Upper lobe of left lung (tissue), 4 donors: ENCODE measurements at regions not wholly inside any gene's neighbourhood (a gene's known extent, or its start where the extent isn't known, plus 50 kb on each side); places are given as distances from the start of the nearest gene placed in this dataset.

Source experiments
- CTCF ChIP-seq, 6 experiments: fragments of 450-650 bp in 4 of 6; fragments of 200-600 bp in 2 of 6; sonication (generic) in 2 of 6; IDR thresholded peaks; one replicate each; pipeline ENCODE4 v1.5.1; 2016 to 2019; ENCODE audit warnings: antibody characterized with exemption in 6 of 6
- EP300 ChIP-seq, 4 donors: sonication (generic); formaldehyde crosslinking; IDR thresholded peaks; one replicate each; pipeline ENCODE4 v1.5.1; 2017; ENCODE audit warnings: antibody characterized with exemption in 4 of 4, control low read depth in 2 of 4
- POLR2A ChIP-seq, 4 donors: fragments of 450-650 bp; IDR thresholded peaks; one replicate each; pipeline ENCODE4 v1.5.1; 2016 to 2017; ENCODE audit warnings: antibody characterized with exemption in 4 of 4, mild to moderate bottlenecking in 2 of 4

GRCh38 chr12:25684070-25684469 lies 131.0 kb upstream of the LMNTD1 start:
- TF ChIP-seq CTCF (IDR thresholded peaks at IDR 0.05) (no peak), POLR2A (IDR thresholded peaks at IDR 0.05) (no peak), EP300 (IDR thresholded peaks at IDR 0.05) (no peak)
